WERI-Rb-1 (cell line): ENCODE measurements at regions not wholly inside any gene's neighbourhood (a gene's known extent, or its start where the extent isn't known, plus 50 kb on each side); places are given as distances from the start of the nearest gene placed in this dataset.

ENCODE experiments used
- DNase-seq: peaks from one replicate; pipeline ENCODE4 v3.0.0-alpha.2; 2020
- H3K27ac ChIP-seq: fragments of 250-450 bp; sonication (Bioruptor Pico); 2 replicates; pipeline ENCODE4 v1.5.1; 2020; ENCODE audit warnings: mild to moderate bottlenecking, moderate library complexity
- H3K27me3 ChIP-seq: fragments of 250-450 bp; sonication (Bioruptor Pico); 2 replicates; pipeline ENCODE4 v1.5.1; 2021; ENCODE audit warnings: mild to moderate bottlenecking, low read depth, moderate library complexity; ENCODE audit not compliant: insufficient read depth, severe bottlenecking
- H3K36me3 ChIP-seq: fragments of 250-450 bp; sonication (Bioruptor Pico); 2 replicates; pipeline ENCODE4 v1.5.1; 2020; ENCODE audit warnings: mild to moderate bottlenecking, moderate library complexity
- H3K4me3 ChIP-seq: 2 replicates; pipeline ENCODE4 v1.5.1; 2011; ENCODE audit warnings: low read depth, mild to moderate bottlenecking, control low read depth, low read length
- H3K9me3 ChIP-seq: fragments of 250-450 bp; sonication (Bioruptor Pico); 2 replicates; pipeline ENCODE4 v1.5.1; 2021; ENCODE audit warnings: mild to moderate bottlenecking, moderate library complexity; ENCODE audit not compliant: severe bottlenecking
- TF ChIP-seq, protein P1 (sequence below): IDR thresholded peaks from 2 replicates; pipeline ENCODE4 v1.5.1; 2011; ENCODE audit warnings: low read depth, mild to moderate bottlenecking, control low read depth, inconsistent platforms, low read length

DNA sequence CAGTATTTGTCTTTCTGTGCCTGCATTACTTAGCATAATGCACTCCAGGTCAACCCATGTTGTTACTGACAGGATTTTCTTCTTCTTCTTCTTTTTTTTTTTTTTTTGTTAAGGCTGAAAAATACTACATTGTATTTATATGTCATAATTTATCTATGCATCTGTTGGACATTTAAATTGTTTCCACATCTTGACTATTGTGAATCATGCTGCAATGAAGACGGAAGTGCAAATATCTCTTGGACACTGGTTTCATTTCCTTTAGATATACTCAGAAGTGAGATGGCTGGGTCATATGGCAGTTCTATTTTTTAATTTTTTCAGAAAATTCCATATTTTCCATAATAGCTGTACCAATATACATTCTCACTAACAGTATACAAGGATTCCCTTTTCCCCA, 272.7 kb upstream of the PMFBP1 start:
- H3K36me3 ChIP-seq = no peaks in the 10 kb centered on the region
- DNase-seq = no peak
- H3K27me3 ChIP-seq = no peaks in the 10 kb centered on the region
- H3K4me3 ChIP-seq = no peak overlapping the region
- no peaks in the 10 kb centered on the region for H3K9me3 ChIP-seq
- TF ChIP-seq, protein P1, sequence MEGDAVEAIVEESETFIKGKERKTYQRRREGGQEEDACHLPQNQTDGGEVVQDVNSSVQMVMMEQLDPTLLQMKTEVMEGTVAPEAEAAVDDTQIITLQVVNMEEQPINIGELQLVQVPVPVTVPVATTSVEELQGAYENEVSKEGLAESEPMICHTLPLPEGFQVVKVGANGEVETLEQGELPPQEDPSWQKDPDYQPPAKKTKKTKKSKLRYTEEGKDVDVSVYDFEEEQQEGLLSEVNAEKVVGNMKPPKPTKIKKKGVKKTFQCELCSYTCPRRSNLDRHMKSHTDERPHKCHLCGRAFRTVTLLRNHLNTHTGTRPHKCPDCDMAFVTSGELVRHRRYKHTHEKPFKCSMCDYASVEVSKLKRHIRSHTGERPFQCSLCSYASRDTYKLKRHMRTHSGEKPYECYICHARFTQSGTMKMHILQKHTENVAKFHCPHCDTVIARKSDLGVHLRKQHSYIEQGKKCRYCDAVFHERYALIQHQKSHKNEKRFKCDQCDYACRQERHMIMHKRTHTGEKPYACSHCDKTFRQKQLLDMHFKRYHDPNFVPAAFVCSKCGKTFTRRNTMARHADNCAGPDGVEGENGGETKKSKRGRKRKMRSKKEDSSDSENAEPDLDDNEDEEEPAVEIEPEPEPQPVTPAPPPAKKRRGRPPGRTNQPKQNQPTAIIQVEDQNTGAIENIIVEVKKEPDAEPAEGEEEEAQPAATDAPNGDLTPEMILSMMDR = no peak
- no peak overlapping the region for H3K27ac ChIP-seq

GRCh38 chr16:72443809-72444208, 271.9 kb upstream of the PMFBP1 start:
- Histone ChIP-seq H3K9me3 (no peaks in the 10 kb centered on the region), H3K36me3 (no peaks in the 10 kb centered on the region), H3K4me3 (no peak overlapping the region), H3K27me3 (no peaks in the 10 kb centered on the region), H3K27ac (no peak overlapping the region)
- TF ChIP-seq, protein P1 = no peak
- DNase-seq = no peak

GRCh38 chr16:72442385-72443158, 270.6 kb upstream of the PMFBP1 start:
- Histone ChIP-seq H3K9me3 (no peaks in the 10 kb centered on the region), H3K27ac (no peak overlapping the region), H3K27me3 (no peaks in the 10 kb centered on the region), H3K4me3 (no peak overlapping the region), H3K36me3 (no peaks in the 10 kb centered on the region)
- DNase-seq = no peak
- TF ChIP-seq, protein P1 = no peak

DNA sequence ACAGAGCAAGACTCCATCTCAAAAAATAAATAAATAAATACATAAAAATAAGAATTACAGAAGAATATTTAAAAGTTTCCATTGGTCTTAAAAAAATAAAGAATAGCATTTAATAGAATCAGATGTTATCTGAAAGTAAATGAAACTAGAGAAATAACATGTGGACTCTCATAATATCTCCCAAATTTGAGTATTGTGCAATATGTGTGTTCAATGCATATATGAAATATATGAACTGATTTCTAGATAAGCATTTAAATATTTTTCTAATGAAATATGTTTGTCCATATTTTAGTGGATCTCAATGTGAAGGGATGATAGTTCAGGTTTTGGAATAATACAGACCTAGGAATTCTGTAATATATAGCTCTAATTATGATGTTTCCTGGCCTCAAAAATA, 265.9 kb upstream of the PMFBP1 start:
- TF ChIP-seq, protein P1 = no peak
- DNase-seq = no peak

DNA sequence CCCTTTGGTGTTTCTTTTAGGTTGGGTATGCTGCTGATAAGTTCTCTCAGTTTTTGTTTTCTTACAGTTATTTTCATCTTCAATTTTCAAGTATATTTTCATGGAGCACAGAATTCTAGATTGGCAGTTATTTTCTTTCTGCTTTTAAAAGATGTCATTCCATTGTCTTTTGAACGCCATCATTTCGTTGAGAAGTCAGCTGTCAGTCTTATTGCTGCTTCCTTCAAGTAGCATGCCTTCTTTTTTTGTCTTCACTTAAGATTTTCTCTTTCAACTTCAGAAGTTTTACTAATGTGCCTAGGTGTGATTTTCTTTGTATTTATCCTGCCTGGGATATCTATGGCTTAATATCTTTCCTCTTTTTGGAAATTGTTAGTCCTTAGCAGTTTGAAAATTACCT, 262.2 kb upstream of the PMFBP1 start:
- no peaks in the 10 kb centered on the region for H3K27me3 ChIP-seq
- H3K4me3 ChIP-seq = no peak overlapping the region
- no peaks in the 10 kb centered on the region for H3K36me3 ChIP-seq
- no peaks in the 10 kb centered on the region for H3K9me3 ChIP-seq
- no peak overlapping the region for H3K27ac ChIP-seq
- no peak for DNase-seq
- TF ChIP-seq, protein P1 = no peak

More for the DNA sequence above, 265.9 kb upstream of the PMFBP1 start:
- H3K4me3 ChIP-seq = no peak overlapping the region
- H3K9me3 ChIP-seq = no peaks in the 10 kb centered on the region
- no peaks in the 10 kb centered on the region for H3K36me3 ChIP-seq
- H3K27me3 ChIP-seq = no peaks in the 10 kb centered on the region
- no peak overlapping the region for H3K27ac ChIP-seq

DNA sequence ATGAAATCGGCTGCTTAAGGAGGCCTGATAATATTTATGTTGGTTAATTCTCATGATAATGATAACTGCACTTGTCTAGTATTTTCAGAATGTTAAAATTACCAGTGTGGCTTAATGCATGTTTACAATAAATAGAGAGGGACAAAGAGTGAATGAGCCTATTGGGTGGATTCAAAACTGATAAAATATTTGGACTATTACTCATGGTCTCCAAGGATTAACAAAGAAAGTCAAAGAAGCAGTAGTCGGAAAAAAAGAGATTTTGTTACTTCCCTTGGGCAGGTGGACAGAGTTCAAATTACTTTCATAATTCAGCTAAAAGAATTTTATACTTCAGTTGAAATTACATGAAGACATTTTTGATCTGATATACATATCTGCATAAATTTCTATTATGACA, 258.2 kb upstream of the PMFBP1 start:
- DNase-seq = no peak
- H3K27ac ChIP-seq = no peak overlapping the region
- H3K9me3 ChIP-seq = no peaks in the 10 kb centered on the region
- no peaks in the 10 kb centered on the region for H3K27me3 ChIP-seq
- H3K36me3 ChIP-seq = no peaks in the 10 kb centered on the region
- TF ChIP-seq, protein P1 = no peak
- H3K4me3 ChIP-seq = no peak overlapping the region
